GM19240 (cell line): ENCODE measurements at regions not wholly inside any gene's neighbourhood (a gene's known extent, or its start where the extent isn't known, plus 50 kb on each side); places are given as distances from the start of the nearest gene placed in this dataset.
"Not testable (repeated sequence)": the region's sequence is repeated elsewhere in the genome, so short reads cannot be mapped to it uniquely, and the experiment has no call there.

Experiments used
- DNase-seq: peaks from one replicate; pipeline ENCODE4 v3.0.0; 2011; ENCODE audit warnings: low spot score; ENCODE audit not compliant: insufficient read length

GRCh38 chr11:86167499-86168164 is 76.9 kb upstream of the EED start:
- no peak for DNase-seq

DNA sequence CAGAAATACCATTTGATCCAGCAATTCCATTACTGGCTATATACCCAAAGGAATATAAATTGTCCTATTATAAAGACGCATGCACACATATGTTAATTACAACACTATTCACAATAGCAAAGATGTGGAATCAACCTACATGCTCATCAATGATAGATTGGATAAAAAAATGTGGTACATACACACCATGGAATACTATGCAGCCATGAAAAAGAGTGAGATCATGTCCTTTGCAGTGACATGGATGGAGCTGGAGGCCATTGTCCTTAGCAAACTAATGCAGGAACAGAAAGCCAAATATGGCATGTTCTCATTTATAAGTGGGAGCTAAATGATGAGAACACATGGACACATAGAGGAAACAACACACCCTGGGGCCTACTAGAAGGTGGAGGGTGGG is 78.3 kb upstream of the EED start:
- DNase-seq: not testable (repeated sequence)

GRCh38 chr11:86164106-86164505 is 80.4 kb upstream of the EED start:
- DNase-seq: no peak

DNA sequence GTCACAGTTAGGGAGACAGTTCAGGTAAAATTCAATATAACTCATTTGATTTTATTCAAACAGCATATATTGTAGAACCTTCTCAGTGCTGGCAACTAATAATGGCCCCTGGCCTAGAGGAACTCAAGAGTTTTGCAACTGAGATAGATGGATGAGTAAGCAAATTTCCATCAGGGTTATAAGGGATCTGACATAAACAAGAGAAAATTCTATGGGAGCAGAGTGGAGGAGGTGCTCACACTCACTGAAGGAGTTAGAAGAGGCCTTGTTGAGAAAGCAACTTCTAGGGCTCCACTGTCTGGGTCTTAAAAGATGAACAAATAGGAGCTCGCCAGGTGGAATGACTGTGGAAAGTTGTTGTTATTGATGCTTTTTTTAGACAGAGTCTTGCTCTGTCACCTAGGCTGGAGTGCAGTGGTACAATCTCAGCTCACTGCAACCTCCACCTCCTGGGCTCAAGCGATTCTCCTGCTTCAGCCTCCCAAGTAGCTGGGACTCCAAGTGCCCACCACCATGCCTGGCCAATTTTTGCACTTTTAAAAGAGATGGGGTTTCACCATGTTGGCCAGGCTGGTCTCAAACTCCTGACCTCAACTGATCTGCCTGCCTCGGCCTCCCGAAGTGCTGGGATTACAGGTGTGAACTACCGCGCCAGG is 81.2 kb upstream of the EED start:
- DNase-seq: not testable (repeated sequence)

DNA sequence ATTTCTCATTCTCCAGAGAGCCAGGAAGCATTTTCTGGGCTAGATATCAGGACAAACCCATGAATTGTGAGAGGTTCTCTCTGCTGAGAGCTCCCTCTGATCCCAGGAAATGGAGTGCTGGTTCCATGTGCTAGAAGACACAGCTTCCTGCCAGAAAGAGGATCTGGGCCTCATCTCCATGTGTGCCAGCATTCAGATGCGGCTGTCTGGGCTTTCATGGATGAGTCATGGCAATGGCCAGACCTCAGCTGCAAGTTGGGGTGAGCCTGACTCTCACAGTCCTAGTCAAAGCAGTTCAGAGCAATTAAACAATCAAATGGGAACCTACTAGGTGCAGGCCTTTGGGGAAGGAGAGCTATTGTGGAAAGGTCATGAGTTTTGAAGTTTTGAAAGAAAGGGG is 82.3 kb upstream of the EED start:
- DNase-seq: no peak

GRCh38 chr11:86161837-86162236 is 82.7 kb upstream of the EED start:
- DNase-seq: no peak

GRCh38 chr11:86161336-86161735 is 83.2 kb upstream of the EED start:
- DNase-seq: no peak

- no peak for DNase-seq
Measured at GRCh38 chr11:86160541-86161149, 83.9 kb upstream of the EED start.

DNA sequence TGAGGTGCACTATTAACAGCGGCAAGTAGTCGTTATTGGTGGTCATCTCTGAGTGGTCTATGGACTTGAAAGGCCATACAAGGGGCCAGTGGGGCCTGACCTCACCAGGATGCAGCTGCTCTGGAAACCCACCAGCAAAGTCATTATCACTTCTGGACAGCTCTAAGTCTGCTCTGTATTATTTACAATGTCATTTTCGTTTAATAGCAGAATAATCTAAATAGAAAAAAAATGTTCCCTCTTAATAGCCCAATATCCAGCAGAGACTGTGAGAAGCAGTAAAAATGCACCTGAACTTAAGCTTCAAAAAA is 85.0 kb upstream of the EED start:
- DNase-seq: no peak

DNA sequence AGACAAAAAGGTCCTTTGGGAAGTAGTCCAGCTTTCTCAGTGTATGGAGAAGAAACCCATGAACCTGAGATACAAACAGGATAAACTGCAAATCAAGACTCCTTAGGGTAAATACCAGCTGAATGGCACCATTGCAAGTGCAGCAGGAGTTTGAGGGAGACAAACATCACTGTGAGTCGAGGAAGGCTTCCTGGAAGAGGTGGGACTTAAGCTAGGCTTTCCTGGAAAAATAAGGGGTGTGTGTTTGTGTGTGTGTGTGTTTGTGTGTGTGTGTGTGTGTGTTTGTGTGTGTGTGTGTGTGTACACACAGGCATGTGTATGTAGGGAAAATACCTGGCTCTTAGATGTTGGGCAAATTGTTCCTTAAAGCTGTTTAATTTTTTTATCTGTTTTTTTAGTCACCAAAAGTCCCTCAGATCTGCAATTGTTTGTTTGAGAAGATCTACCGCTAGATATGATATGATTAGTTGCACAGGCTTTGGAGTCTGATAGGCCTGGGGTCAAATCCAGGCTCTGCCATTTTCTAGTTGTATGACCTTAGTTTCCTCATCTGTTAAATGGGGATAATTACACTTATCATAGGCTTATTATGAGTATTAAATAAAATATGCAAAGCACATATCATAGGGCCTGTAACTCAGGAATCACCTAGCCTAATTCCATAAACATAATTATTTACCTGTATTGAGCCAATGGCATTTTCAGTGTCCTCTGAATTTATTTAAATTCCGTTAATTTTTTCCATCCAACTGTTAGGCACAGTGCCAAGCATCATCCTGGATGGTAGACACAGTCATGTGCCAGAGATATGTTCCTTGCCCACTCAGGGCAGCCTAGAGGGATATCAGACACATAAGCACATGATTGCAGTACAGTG is 85.6 kb upstream of the EED start:
- no peak for DNase-seq

GRCh38 chr11:86157797-86158378 is 86.7 kb upstream of the EED start:
- DNase-seq: no peak

- DNase-seq: no peak
Measured at GRCh38 chr11:86156397-86156955, 87.6 kb upstream of the PICALM start.

- DNase-seq: no peak
Measured at GRCh38 chr11:86155200-86155844, 86.4 kb upstream of the PICALM start.

GRCh38 chr11:86153439-86153838 is 84.6 kb upstream of the PICALM start:
- no peak for DNase-seq

GRCh38 chr11:86152901-86153300 is 84.0 kb upstream of the PICALM start:
- no peak for DNase-seq

DNA sequence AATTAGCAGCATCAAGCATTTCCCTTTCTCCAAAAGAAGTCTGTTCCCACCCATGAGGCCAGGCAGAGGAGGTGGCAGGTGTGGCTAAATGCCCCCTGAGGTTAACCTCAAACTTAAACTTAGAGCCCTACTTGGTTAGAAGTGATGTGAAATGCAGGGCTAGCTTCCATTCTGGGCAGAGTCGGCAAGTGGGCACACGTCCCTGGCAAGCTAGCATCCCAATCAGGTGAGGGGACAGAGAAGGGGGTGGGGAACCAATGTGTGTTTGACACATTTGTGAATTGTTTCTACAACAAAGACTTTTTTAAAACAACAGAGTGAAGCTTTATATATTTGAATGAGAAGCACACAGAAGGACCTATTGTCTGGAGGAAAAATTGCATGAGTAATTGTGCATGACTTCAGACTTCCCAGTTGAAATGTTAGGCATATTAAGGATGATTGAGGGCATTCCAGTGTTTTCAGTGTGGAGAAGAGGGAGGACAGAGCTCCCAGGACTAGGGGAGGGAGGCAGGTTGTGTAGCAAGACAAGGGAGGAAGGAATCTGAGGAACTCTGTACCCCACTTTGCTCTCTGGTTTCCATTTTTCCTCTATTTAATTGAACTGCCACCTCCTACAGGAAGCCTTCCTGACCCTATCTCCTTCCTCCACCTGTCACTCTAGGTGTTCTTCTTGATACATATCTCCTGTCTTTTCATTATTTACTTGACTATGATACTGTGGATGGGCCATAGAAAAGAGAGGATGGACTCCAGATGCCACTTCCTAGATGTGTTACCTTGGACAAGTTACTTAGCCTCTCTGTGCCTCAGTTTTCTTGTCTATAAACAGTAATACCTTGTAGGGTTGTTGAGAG is 83.3 kb upstream of the PICALM start:
- DNase-seq: no peak

- no peak for DNase-seq
Measured at GRCh38 chr11:86151174-86152005, 82.5 kb upstream of the PICALM start.

DNA sequence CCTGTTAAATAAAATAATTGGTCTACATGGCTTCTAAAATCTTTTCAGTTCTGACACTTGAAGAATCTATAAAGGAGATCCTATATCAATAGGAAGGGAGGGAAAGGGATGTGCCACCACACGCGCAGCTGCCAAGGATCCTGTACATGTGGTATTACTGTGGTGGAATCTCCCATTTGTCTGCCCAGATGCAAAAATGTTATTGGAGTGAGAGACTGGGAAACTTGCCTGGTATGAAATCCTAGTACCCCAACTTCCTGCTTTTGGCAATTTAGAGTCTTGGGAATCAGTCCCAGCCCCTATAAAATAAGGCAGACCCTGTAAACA is 81.9 kb upstream of the PICALM start:
- DNase-seq: no peak

DNA sequence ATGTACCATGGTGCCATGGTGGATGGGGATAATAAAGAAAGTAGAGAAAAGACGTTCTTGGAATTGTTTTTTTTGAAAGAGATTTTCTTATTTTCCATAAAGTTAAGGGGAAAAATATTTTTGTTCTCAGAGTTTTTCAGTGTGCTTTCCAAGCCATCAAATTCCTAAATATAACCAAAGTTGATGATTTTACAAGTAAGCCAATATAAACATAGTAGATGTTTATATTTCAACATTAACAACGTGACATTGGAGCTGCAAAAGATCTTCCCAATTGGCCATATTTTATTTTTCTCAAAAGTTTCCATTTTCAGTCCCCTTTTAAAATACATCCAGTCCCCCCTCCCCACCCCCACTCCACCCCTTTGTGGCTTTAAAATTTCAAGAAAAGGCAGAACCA is 80.9 kb upstream of the PICALM start:
- no peak for DNase-seq
